AML-193 (cell line): ENCODE measurements at regions not wholly inside any gene's neighbourhood (a gene's known extent, or its start where the extent isn't known, plus 50 kb on each side); places are given as distances from the start of the nearest gene placed in this dataset.
"Not testable (repeated sequence)": the region's sequence is repeated elsewhere in the genome, so short reads cannot be mapped to it uniquely, and the experiment has no call there.

Source experiments
- DNase-seq, 2 experiments: peaks; one replicate each; lab custom pipeline; 2025; lab: John Stamatoyannopoulos, UW

- no peak for DNase-seq
Measured at GRCh38 chr4:187910741-187911140, 84.8 kb upstream of the ZFP42 start.

DNA sequence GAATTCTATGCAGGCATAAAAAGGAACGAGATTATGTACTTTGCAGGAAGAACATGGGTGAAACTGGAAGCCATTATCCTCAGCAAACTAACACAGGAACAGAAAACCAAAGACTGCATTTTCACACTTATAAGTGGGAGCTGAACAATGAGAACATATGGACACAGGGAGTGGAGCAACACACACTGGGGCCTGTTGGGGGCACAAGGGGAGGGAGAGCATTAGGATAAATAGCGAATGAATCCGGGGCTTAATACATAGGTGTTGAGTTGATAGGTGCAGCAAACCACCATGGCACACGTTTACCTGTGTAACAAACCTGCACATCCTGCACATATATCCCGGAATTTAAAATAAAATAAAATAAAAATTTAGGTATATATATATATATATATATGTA lies 80.2 kb upstream of the ZFP42 start:
- not testable (repeated sequence) for DNase-seq

- no peak for DNase-seq
Measured at GRCh38 chr4:187919966-187920365, 75.6 kb upstream of the ZFP42 start.

DNA sequence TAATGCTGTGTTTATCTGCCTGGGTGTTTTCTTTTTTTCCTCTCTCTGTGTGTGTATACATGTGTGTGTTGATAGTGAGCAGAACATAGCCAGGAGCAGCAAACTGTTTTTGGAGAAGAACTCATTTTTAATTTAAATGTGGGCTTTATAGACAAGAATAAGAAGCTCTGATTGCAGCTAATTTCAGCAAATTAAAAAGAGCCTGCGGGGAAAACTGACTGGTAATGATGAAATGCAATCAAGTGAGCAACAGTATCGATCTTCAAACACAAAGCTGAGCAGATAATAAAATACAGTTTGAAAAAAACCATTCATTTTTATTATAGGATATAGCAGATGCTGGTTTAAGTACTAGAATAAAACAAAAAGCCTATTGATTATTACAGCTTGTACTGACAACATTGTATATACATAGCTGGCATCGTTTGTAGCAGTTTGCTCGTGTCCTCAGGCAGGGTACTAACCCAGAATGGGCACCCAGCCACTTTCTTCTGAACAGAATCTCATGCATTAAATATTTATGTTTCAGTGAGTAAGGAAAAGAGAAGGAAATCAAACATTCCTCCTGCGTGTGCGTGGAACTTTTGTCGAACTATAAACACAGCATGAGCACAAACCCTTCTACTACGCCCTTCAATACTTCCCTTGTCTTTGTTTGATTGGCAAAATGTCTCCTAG lies 73.5 kb upstream of the ZFP42 start:
- DNase-seq: no peak

GRCh38 chr4:187929024-187929423 lies 66.5 kb upstream of the ZFP42 start:
- DNase-seq: peak in 1 of 2 experiments; percentile 2

DNA sequence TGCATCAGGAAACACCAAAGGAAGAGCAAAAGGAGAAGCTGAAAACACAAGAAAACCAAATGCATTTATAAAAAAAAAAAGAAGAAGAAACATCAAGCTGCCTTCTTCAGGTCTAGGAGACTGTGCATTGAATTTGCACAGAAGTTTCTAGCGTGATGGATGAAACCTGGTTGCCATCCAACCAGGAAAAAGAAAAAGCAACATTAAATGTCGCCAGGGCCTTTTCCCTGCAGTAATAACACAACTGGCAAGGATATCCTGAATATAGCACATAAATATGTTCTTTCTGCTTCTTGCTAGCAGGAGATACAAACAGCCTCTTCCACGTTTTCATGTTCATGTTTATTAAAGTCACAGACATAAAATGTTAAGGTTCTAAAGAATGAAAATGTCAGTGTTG lies 60.8 kb upstream of the ZFP42 start:
- DNase-seq: no peak

- no peak for DNase-seq
Measured at GRCh38 chr4:187937557-187937956, 58.0 kb upstream of the ZFP42 start.

DNA sequence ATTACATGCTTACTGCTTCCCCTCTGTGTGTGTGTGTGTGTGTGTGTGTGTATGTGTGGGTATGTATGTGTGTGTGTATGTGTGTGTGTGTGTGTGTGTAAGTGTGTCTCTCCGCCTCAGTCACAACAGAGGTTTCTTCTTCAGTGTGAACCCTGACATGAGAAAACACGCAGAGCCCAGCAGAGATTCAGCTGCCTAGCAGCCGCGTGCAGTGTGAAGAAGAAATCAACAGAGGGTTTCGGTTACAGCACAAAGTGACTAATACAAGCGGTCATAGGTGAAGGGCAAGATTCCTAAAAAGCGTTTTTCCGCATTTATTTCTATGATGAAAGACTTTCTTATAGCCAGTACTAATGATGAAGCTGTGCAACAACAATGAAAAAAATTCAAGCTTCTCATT lies 55.3 kb upstream of the ZFP42 start:
- DNase-seq: no peak

DNA sequence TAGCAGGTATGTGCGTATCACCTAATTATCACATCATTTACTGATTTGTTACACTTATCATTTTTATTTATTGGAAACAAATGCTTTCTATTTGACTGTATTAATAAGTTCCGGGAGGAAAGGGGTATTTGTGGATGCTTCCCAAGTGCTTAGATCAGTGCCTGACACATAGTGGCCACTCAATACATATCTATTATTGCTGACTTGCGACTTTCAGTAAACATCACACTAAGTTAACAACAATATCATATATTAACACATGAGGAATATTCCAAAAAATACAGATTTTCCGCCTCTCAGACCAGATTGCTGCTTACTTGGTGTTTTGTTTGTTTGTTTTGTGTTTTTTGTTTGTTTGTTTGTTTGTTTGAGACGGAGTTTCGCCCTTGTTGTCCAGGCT lies 52.6 kb upstream of the ZFP42 start:
- no peak for DNase-seq

DNA sequence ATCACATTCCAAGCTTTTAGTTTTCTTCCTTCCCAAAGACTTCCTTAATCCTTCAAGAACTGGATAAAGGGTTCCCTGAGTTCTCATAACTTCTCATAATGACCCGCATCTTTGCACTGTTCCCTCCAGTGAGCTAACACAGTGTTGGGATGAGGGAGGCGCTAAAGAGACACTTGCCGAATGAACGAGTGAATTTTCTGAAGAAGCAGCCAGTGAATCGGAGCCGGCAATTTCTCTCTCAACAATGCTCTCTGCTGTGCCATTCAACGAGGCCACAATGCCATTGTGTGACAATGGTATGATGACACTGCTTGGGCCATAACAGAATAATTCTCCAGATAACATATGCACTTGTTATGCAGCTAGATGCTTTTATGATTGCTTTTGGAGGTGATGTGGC lies 51.4 kb upstream of the ZFP42 start:
- DNase-seq: no peak
